Activated CD4-positive, alpha-beta T cell treated with anti-CD3 and anti-CD28 coated beads, Interleukin-2, amount 10 ng/mL, durations not matched to agents 24 days and 14 days (primary cell): ENCODE measurements at regions not wholly inside any gene's neighbourhood (a gene's known extent, or its start where the extent isn't known, plus 50 kb on each side); places are given as distances from the start of the nearest gene placed in this dataset.

ENCODE experiments used
- DNase-seq: peaks from one replicate; pipeline ENCODE4 v3.0.0; 2022
- H3K27ac Mint-ChIP-seq: one replicate; pipeline ENCODE4 v1.8.0; 2022; ENCODE audit warnings: mild to moderate bottlenecking, mixed read lengths
- H3K27me3 Mint-ChIP-seq: one replicate; pipeline ENCODE4 v1.8.0; 2022; ENCODE audit warnings: mixed read lengths
- H3K36me3 Mint-ChIP-seq: one replicate; pipeline ENCODE4 v1.8.0; 2022; ENCODE audit warnings: low read depth, mild to moderate bottlenecking, mixed read lengths
- H3K4me1 Mint-ChIP-seq: one replicate; pipeline ENCODE4 v1.8.0; 2021; ENCODE audit warnings: mixed read lengths
- H3K4me3 Mint-ChIP-seq: one replicate; pipeline ENCODE4 v1.8.0; 2022; ENCODE audit warnings: mild to moderate bottlenecking, moderate library complexity, mixed read lengths
- H3K9me3 Mint-ChIP-seq: one replicate; pipeline ENCODE4 v1.8.0; 2021; ENCODE audit warnings: mixed read lengths
- intact Hi-C: fragments of 100-400 bp; cut with micrococcal nuclease; formaldehyde crosslinking; loops from one replicate; pipeline ENCODE4 v1.15.1; 2023

DNA sequence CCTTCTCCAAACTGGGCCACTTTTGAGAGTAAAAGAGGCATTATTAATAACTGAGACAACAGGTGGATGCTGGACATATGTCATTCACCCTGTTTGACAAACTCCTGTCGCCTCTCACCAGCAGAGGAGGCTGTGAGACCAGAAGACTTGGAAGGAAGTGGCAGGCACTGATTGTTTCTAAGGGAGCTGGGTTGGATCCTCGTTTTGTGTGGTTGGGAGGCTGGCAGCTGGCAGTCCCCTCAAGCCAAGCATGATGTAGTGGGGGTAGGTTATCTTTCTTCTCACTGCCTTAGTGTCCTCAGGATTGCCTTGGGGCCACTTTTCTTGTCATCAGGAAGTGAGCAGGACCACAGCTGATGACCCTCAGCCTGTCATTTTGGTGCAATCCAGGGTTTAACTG lies 86.5 kb upstream of the KCNJ15 start:
- H3K4me3 Mint-ChIP-seq, result no peak overlapping the region
- H3K4me1 Mint-ChIP-seq, result no peaks in the 10 kb centered on the region
- no peak for DNase-seq
- intact Hi-C loops, result loop anchor here (1.0 kb wide), 1 partner anchor 186 kb away; no protein-coding TSS in a partner anchor
- H3K27ac Mint-ChIP-seq, result no peak overlapping the region
- peaks cover 4% of the 10 kb centered on the region for H3K27me3 Mint-ChIP-seq
- H3K9me3 Mint-ChIP-seq, result no peaks in the 10 kb centered on the region
- no peaks in the 10 kb centered on the region for H3K36me3 Mint-ChIP-seq

DNA sequence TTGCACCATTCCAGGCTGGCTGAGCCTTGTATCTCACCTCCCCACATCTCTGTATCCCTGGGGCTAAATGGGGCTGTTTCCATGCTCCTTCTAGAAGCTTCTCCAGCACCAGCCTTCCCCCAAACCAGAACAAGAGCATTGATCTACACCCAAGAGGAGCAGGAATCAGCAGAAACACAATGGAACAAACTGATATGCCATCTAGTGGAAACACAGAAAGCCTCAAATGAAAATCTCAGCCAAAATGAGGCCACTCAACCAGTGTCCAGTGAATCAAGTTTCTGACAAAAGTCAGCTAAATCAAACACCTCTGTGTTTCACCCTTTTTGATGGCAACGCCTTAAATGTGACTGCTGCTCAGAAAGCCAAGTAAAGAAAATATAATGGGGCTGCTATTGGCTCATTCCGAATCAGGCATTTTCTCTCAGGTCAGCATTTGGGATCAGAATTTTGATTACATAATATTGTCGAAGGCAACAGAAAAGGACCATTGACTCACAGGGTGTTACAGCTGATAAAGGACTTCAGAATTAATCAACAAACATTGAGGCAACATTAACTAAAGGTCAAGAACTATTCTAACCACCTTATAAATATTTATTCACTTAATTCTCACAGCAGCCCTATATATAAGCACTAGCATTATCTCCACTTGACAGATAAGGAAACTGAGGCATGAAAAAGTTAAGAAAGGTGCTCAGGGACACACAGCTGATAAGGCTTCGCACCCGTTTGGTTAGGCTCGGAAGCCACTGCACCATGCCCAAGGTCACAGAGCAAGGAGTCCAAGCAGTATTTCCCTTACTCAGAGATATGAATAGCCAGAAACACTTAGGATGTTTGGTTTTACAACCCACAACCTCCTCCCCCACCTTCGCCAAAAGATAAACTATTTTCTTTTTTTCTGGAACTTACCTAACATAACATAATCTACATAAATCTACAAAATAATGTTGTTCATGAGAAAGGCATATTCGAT lies 85.8 kb upstream of the KCNJ15 start:
- no peaks in the 10 kb centered on the region for H3K36me3 Mint-ChIP-seq
- H3K4me3 Mint-ChIP-seq, result no peak overlapping the region
- no peaks in the 10 kb centered on the region for H3K9me3 Mint-ChIP-seq
- H3K4me1 Mint-ChIP-seq, result no peaks in the 10 kb centered on the region
- no peak for DNase-seq
- peaks cover 4% of the 10 kb centered on the region for H3K27me3 Mint-ChIP-seq
- no peak overlapping the region for H3K27ac Mint-ChIP-seq
- intact Hi-C loops, result loop anchor here (1.0 kb wide), 1 partner anchor 185 kb away; no protein-coding TSS in a partner anchor

DNA sequence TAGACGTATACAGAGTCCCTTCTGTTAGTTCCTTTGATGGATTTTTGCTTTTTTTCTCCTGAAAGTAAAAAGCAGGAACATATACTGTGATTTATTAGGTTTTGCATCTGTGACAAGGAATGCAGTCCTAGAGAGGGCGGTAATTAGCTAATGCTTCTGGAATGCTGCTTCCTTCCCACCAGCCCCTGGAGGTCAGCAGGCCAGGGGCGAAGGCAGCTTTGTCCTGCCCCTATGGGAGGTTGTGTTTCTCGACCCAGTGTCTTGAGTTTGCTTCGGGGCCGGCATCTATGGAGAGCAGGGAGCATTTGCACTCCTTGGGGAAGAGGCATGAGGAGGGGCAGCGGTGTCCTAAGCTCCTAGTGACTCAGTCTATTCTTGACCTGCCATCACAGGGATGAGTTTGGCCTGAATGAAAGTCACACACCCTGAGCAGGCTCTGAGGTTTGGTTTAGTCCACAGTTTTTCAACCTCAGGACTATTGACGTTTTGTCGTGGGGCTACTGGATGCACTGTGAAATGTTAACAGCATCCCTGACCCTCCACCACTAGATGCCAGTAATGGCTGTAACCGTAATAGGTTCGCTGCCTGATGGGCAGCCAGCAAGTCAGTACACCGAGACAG lies 85.0 kb upstream of the KCNJ15 start:
- Mint-ChIP-seq H3K4me1 (no peaks in the 10 kb centered on the region), H3K36me3 (no peaks in the 10 kb centered on the region), H3K27ac (no peak overlapping the region), H3K9me3 (no peaks in the 10 kb centered on the region), H3K27me3 (peaks cover 4% of the 10 kb centered on the region), H3K4me3 (no peak overlapping the region)
- no peak for DNase-seq
- intact Hi-C loops, result no loop called here

DNA sequence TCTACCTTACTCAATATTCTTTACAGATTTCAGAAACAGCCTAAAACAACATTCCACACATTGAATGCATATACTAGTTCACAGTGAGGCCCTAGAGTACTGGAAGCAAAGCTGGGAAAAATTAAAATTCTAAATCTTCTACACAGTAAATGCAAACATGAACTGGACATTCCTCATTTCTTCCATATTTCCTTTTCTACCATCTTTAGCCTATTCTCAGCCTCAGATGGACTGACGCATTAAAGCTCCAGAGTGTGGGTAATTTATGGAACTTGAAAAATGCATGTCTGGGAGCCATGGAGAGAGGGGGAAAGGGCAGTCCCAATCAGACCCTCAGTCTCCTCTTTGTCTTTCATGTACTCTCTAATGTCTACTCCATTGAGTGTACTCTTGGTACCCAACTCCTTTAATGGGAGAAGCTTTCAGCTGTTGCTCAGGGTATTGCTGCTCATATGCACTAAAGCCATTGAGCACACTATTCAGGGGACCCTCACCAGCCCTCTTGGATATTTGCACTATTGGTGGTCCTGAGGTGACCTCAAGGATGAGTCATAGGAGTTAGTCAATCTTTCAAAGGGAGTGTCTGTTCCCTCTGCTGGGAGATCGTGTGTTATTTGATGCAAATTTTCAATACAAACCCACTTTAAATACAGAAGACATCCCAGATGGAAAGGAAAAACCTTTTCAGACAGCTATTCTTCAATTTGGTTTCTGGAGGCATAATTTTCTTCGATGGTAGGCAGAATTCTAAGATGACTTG lies 83.3 kb upstream of the KCNJ15 start:
- Mint-ChIP-seq H3K4me3 (no peak overlapping the region), H3K27me3 (peaks cover 2% of the 10 kb centered on the region), H3K36me3 (no peaks in the 10 kb centered on the region), H3K9me3 (no peaks in the 10 kb centered on the region), H3K4me1 (peaks cover 2% of the 10 kb centered on the region), H3K27ac (no peak overlapping the region)
- intact Hi-C loops, result no loop called here
- no peak for DNase-seq

DNA sequence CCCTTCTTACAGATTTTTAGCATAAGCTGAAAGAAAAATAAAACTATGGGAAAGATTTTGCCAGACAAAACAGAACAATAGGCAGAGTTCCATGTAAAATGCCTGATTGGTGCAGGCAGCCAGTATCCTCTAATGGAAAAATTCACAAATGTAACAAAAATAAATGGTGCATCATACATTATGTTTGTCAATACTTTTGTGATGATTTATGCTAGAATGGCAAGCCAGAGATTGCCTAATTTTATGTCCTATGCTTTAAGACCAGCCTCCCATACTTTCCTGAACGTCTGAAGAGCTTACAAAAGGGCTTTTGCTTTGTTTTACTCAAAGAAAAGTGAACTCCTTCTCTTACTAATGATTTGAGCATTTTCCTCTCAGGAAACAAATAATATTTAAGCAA lies 81.5 kb upstream of the KCNJ15 start:
- intact Hi-C loops, result no loop called here
- Mint-ChIP-seq H3K27me3 (no peaks in the 10 kb centered on the region), H3K27ac (no peak overlapping the region), H3K9me3 (no peaks in the 10 kb centered on the region), H3K4me1 (peaks cover 2% of the 10 kb centered on the region), H3K4me3 (no peak overlapping the region), H3K36me3 (no peaks in the 10 kb centered on the region)
- no peak for DNase-seq

DNA sequence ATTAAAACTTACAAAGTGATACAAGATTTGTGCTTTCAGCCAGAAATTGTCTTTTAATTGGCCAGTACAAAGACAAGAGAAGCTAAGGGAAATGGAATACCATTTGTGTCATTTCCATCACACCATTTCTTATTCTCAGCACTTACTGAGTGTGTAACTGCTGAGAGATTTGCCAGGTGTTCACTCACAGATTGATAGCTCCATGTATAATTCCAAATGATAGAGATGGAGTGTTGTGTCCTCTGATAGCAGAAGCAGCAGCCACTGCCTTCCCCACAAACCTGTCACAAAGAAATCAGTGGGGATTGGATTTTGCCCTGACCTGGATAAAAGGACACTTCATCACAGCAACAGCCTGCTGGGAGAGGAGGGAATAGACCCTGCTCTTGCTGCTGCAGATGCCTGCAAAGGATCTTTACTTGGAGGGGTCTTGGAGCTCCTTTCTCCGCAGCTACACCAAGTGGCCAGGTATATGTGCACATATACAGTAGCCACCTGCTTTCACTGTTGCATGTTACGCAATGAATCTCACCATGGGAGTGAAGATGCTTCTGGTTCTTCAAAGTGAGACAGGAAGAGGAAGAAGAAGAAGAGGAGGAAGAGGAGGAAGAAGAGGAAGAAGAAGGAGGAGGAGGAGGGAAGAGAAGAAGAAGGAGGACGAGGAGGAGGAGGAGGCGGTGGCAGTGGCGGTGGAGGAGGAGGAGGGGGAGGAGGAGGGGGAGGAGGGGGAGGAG lies 78.7 kb upstream of the KCNJ15 start:
- no peak for DNase-seq
- Mint-ChIP-seq H3K36me3 (no peaks in the 10 kb centered on the region), H3K4me1 (peaks cover 2% of the 10 kb centered on the region), H3K27ac (no peak overlapping the region), H3K27me3 (peaks cover 6% of the 10 kb centered on the region), H3K9me3 (no peaks in the 10 kb centered on the region), H3K4me3 (no peak overlapping the region)
- intact Hi-C loops, result no loop called here

DNA sequence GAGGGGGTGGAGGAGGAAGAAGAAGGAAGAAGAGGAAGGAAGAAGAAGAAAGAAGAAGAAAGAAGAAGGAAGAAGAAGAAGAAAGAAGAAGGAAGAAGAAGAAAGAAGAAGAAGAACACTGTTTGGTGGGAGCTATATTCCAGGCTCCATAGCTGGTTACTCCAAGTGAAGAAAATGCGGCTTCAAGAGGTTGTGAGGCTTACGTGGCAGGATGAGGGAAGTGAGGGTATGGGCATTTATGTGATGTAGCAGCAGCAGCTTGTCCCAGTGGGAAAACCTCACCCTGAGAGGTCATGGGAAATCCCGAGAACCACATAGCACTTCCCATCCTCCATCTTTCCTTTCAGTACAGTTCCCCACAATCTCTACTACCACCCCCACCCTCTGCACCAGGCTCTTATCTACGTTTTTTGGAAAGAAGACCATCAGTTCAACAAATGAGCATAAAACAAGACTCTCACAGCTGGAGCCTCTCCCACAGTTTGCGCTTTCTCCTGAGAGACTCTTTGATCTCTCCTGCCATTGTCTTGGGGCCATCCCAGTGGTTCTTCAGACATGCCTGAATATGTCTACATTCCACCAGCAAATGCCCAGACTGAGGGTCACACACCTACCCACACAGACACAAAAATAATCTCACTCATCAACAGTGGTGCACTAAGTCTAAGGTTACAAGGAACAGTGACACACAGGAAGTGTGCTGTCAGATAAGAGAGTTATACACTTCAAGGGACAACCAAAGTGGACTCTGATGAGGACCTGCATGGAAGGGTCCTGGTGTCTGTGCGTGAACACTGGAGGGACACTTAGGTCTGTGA lies 77.9 kb upstream of the KCNJ15 start:
- peaks cover 2% of the 10 kb centered on the region for H3K4me1 Mint-ChIP-seq

DNA sequence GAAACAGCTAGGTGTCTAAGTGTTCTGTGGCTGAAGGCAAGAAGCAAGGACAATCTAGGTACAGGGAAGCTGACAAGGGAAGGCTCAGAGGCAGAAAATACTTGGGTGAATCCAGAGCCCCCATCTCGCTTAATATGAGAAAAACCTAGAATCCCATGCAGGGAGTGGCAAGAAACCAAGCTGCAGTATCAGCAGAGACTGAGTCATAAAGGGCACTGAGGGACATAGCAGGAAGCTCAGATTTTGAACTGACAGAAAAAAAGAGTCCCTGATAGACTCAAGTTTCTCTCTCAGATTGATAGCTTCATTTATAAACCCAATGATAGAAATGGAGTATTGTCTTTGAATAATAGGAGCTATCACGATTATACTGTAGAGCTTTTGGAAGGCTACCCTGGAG lies 77.3 kb upstream of the KCNJ15 start:
- H3K4me3 Mint-ChIP-seq, result no peak overlapping the region
- H3K9me3 Mint-ChIP-seq, result no peaks in the 10 kb centered on the region

More for the DNA sequence above, 77.9 kb upstream of the KCNJ15 start:
- H3K9me3 Mint-ChIP-seq, result no peaks in the 10 kb centered on the region
- H3K27me3 Mint-ChIP-seq, result peaks cover 6% of the 10 kb centered on the region
- DNase-seq, result no peak
- no peaks in the 10 kb centered on the region for H3K36me3 Mint-ChIP-seq
- H3K4me3 Mint-ChIP-seq, result no peak overlapping the region
- H3K27ac Mint-ChIP-seq, result no peak overlapping the region
- intact Hi-C loops, result no loop called here

DNA sequence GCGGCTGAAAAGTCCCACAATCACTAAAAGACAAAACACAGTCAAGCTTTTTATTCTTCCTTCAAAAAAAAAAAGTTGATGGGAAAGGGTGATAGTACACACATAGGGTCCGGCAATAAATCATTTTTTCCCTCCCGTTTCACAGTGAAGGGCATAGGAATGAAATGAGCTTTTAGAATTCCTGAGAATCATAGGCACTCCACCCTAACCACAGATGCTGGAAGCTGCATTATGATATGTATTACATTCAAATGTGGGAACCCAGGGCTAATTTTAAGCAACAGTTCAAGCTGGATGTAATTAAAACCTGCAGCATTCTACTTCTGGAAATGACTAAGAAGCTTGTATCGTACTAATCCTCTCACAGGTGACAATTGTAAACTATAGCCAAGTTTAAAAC lies 75.7 kb upstream of the KCNJ15 start:
- H3K4me3 Mint-ChIP-seq, result no peak overlapping the region
- no peak overlapping the region for H3K27ac Mint-ChIP-seq
- H3K9me3 Mint-ChIP-seq, result no peaks in the 10 kb centered on the region

More for the DNA sequence above, 77.3 kb upstream of the KCNJ15 start:
- Mint-ChIP-seq H3K36me3 (no peaks in the 10 kb centered on the region), H3K27ac (no peak overlapping the region), H3K27me3 (peaks cover 6% of the 10 kb centered on the region), H3K4me1 (peaks cover 2% of the 10 kb centered on the region)
- intact Hi-C loops, result no loop called here
- DNase-seq, result no peak

DNA sequence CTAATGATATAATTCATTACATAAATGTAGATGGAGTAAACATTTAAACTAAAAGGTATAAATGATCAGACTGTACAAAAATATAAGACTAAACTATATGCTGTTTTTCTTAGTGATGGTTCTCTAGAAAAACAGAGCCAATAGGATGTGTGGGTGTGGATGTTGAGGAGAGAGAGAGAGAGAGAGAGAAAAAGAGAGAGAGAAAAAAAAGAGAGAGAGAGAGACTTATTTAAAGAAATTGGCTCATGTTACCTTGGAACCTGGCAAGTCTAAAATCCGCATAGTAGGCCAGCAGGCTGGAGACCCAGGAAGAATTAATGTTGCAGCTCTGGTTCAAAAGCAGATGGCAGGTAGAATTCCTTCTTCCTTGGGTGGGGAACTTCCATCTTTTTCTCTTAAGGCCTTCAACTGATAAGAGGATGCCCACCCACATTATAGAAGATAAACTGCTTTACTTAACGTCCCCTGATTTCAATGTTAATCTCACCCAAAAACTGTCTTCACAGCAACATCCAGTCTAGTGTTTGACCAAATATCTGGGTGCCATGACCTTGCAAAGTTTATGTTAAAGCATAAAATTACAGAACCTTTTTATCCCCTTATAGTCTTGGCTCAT lies 74.3 kb upstream of the KCNJ15 start:
- H3K27me3 Mint-ChIP-seq, result peaks cover 8% of the 10 kb centered on the region
- H3K27ac Mint-ChIP-seq, result no peak overlapping the region
- H3K9me3 Mint-ChIP-seq, result peaks cover 3% of the 10 kb centered on the region
- peaks cover 2% of the 10 kb centered on the region for H3K4me1 Mint-ChIP-seq
- H3K36me3 Mint-ChIP-seq, result no peaks in the 10 kb centered on the region
- intact Hi-C loops, result no loop called here
- H3K4me3 Mint-ChIP-seq, result no peak overlapping the region
- DNase-seq, result peak; percentile 13

More for the DNA sequence above, 75.7 kb upstream of the KCNJ15 start:
- peaks cover 2% of the 10 kb centered on the region for H3K4me1 Mint-ChIP-seq
- no peak for DNase-seq
- no peaks in the 10 kb centered on the region for H3K36me3 Mint-ChIP-seq
- H3K27me3 Mint-ChIP-seq, result peaks cover 6% of the 10 kb centered on the region
- intact Hi-C loops, result no loop called here

DNA sequence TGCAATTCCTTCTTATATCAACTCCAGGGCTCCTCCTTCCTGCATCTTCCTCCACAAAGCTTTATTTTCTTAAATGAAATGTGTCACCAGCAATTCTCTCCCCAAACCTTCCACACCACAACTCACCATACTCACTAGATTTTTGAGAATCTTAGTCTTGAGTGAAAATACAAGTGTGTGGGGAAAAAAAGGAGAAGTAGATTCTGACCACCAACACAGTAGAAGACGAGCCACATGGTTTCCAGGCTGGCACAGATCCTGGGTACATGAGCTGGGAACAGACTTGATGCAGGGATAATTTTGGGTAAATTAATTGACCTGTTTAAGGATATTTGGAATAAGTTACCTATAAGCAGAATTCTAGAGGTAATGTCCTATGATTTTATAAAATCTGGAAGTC lies 72.8 kb upstream of the KCNJ15 start:
- peak; percentile 3 for DNase-seq
- Mint-ChIP-seq H3K36me3 (no peaks in the 10 kb centered on the region), H3K27ac (no peak overlapping the region), H3K4me3 (no peak overlapping the region), H3K4me1 (no peaks in the 10 kb centered on the region), H3K9me3 (peaks cover 6% of the 10 kb centered on the region), H3K27me3 (peaks cover 8% of the 10 kb centered on the region)
- intact Hi-C loops, result no loop called here

DNA sequence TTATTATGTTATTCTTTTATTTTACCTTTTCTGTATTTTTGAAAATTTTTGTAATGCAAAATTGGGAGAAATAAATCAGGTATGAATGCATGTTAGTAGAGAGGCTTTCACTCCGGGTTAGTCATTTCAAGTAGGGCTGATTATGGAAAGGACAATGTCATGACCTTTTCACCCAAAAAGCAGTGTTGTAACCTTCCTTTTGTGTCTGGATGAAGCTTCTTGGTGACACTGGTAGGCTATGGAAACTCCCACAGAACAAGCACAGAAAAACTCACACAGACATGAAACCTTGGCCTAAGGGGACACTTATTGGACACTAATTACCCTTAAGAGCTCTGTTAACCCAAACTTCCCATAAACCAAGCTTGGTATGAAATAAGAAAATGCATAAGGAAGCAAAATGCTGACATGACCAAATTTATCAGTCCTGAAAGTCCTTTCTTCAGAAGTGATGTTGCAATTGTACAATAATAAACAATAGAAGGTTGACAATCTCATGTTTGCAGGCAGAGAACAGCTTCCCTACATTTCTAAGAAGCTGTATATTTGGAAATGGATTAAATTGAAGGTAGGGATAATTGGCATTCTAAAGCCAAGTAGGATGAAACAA lies 70.0 kb upstream of the KCNJ15 start:
- Mint-ChIP-seq H3K36me3 (no peaks in the 10 kb centered on the region), H3K4me3 (no peak overlapping the region), H3K9me3 (peaks cover 6% of the 10 kb centered on the region), H3K27me3 (peaks cover 5% of the 10 kb centered on the region), H3K4me1 (no peaks in the 10 kb centered on the region), H3K27ac (no peak overlapping the region)
- DNase-seq, result no peak
- intact Hi-C loops, result no loop called here
